Ishikawa (cell line): ENCODE measurements at regions not wholly inside any gene's neighbourhood (a gene's known extent, or its start where the extent isn't known, plus 50 kb on each side); places are given as distances from the start of the nearest gene placed in this dataset.

Source experiments
- EP300 ChIP-seq: IDR thresholded peaks from 2 replicates; pipeline ENCODE4 v1.6.1; 2012; ENCODE audit warnings: borderline replicate concordance
- NFIC ChIP-seq: IDR thresholded peaks from 2 replicates; pipeline ENCODE4 v1.6.1; 2012
- TAF1 ChIP-seq: IDR thresholded peaks from 2 replicates; pipeline ENCODE4 v1.6.1; 2012; ENCODE audit warnings: low read depth, mild to moderate bottlenecking
- YY1 ChIP-seq: IDR thresholded peaks from 2 replicates; pipeline ENCODE4 v1.6.1; 2012; ENCODE audit warnings: low read depth
- TF ChIP-seq, protein P1 (sequence below): IDR thresholded peaks from 2 replicates; pipeline ENCODE4 v1.6.1; 2012
- TF ChIP-seq, protein P2 (sequence below): IDR thresholded peaks from 2 replicates; pipeline ENCODE4 v1.6.1; 2012
- TF ChIP-seq, protein P3 (sequence below): IDR thresholded peaks from 2 replicates; pipeline ENCODE4 v1.6.1; 2012; ENCODE audit warnings: low read depth, mild to moderate bottlenecking

DNA sequence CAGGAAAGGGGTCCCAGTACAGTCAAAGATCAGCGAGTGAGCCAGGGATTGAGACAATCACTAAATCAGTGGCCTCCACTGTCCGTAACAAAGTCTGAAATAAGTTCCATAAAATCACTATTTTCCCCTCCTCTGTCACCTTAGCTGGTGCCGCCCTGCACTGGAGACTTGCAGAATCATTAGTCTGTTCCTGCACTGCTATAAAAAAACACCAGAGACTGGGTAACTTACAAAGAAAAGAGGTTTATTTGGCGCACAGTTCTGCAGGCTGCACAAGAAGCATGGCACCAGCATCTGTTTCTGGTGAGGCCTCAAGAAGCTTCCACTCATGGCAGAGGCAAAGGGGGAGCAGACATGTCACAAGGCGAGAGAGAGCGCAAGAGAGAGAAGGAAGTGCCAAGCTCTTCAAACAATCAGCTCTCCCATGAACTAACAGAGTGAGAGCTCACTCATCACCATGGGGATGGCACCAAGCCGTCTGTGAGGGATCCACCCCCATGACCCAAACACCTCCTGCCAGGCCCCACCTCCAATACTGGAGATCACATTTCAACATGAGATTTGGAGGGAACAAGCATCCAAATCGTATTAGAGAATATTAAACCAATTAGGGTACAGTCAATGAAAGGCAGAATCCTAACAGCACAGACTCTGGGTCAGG lies 129.8 kb upstream of the TIAM1 start:
- TF ChIP-seq YY1 (no peak), EP300 (no peak), TAF1 (no peak), NFIC (no peak)
- TF ChIP-seq, protein P1, sequence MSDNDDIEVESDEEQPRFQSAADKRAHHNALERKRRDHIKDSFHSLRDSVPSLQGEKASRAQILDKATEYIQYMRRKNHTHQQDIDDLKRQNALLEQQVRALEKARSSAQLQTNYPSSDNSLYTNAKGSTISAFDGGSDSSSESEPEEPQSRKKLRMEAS = no peak
- TF ChIP-seq, protein P2, sequence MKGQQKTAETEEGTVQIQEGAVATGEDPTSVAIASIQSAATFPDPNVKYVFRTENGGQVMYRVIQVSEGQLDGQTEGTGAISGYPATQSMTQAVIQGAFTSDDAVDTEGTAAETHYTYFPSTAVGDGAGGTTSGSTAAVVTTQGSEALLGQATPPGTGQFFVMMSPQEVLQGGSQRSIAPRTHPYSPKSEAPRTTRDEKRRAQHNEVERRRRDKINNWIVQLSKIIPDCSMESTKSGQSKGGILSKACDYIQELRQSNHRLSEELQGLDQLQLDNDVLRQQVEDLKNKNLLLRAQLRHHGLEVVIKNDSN = no peak
- TF ChIP-seq, protein P3, sequence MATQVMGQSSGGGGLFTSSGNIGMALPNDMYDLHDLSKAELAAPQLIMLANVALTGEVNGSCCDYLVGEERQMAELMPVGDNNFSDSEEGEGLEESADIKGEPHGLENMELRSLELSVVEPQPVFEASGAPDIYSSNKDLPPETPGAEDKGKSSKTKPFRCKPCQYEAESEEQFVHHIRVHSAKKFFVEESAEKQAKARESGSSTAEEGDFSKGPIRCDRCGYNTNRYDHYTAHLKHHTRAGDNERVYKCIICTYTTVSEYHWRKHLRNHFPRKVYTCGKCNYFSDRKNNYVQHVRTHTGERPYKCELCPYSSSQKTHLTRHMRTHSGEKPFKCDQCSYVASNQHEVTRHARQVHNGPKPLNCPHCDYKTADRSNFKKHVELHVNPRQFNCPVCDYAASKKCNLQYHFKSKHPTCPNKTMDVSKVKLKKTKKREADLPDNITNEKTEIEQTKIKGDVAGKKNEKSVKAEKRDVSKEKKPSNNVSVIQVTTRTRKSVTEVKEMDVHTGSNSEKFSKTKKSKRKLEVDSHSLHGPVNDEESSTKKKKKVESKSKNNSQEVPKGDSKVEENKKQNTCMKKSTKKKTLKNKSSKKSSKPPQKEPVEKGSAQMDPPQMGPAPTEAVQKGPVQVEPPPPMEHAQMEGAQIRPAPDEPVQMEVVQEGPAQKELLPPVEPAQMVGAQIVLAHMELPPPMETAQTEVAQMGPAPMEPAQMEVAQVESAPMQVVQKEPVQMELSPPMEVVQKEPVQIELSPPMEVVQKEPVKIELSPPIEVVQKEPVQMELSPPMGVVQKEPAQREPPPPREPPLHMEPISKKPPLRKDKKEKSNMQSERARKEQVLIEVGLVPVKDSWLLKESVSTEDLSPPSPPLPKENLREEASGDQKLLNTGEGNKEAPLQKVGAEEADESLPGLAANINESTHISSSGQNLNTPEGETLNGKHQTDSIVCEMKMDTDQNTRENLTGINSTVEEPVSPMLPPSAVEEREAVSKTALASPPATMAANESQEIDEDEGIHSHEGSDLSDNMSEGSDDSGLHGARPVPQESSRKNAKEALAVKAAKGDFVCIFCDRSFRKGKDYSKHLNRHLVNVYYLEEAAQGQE = no peak
